ENCODE measurements at regions not wholly inside any gene's neighbourhood (a gene's known extent, or its start where the extent isn't known, plus 50 kb on each side); places are given as distances from the start of the nearest gene placed in this dataset.

- Histone ChIP-seq H4K20me1 (ENCODE audit: insufficient read depth, low read length) (no peaks in the 10 kb centered on the region), H3K27me3 (ENCODE audit: control insufficient read depth in 2 of 2, insufficient read depth in 2 of 2, low read length in 2 of 2) (no peaks in the 10 kb centered on the region), H3K9ac (ENCODE audit: insufficient read depth, low read length, poor library complexity, severe bottlenecking) (no peak overlapping the region), H3K36me3 (replicated peaks in 1 of 2; ENCODE audit: control insufficient read depth in 1 of 2, insufficient read depth in 2 of 2, low read length in 2 of 2) (no peaks in the 10 kb centered on the region), H2AFZ (ENCODE audit: insufficient read depth, low read depth, low read length, poor library complexity, severe bottlenecking) (no peak overlapping the region), H3K4me1 (ENCODE audit: control insufficient read depth in 1 of 2, insufficient read depth in 2 of 2, low read length in 2 of 2) (no peaks in the 10 kb centered on the region), H3K79me2 (ENCODE audit: insufficient read depth, low read length) (no peaks in the 10 kb centered on the region), H3K4me3 (replicated peaks in 1 of 3; ENCODE audit: low read depth in 2 of 3, low read length in 3 of 3) (no peak overlapping the region), H3K4me2 (replicated peaks; ENCODE audit: extremely low read depth, low read length, poor library complexity, severe bottlenecking) (no peak overlapping the region), H3K9me3 (replicated peaks in 1 of 2; ENCODE audit: control insufficient read depth in 1 of 2, insufficient read depth in 1 of 2, low read length in 2 of 2) (no peaks in the 10 kb centered on the region), H3K27ac (ENCODE audit: low read depth in 1 of 2, low read length in 2 of 2) (no peak overlapping the region)
- DNase-seq = no peak
- Mint-ChIP-seq H3K36me3 (no peaks in the 10 kb centered on the region), H3K27me3 (ENCODE audit: low read depth in 3 of 3) (peaks cover 3 to 9% (median 6%) of the 10 kb centered on the region in 3 donors), H3K9me3 (peaks cover 0 to 2% (median 0%) of the 10 kb centered on the region in 7 donors), H3K4me3 (no peak overlapping the region), H3K27ac (no peak overlapping the region), H3K4me1 (peaks cover 5% of the 10 kb centered on the region)
- TF ChIP-seq CTCF (IDR thresholded peaks at IDR 0.05) = no peak
- intact Hi-C loops (cut with micrococcal nuclease) = no loop called here
- WGBS (ENCODE audit: insufficient coverage) = 50% methylated on average over 15 of the region's 15 CpGs
Measured at GRCh38 chr1:25146451-25146855, 85.8 kb downstream of the SYF2 start.

- H3K27ac Mint-ChIP-seq = no peak overlapping the region
- intact Hi-C loops (cut with micrococcal nuclease) = no loop called here
- TF ChIP-seq CTCF (IDR thresholded peaks at IDR 0.05) = no peak
- H3K9ac ChIP-seq (ENCODE audit: insufficient read depth, low read length, poor library complexity, severe bottlenecking) = no peak overlapping the region
- H3K79me2 ChIP-seq (ENCODE audit: insufficient read depth, low read length) = no peaks in the 10 kb centered on the region
- H4K20me1 ChIP-seq (ENCODE audit: insufficient read depth, low read length) = no peaks in the 10 kb centered on the region
- H3K4me3 Mint-ChIP-seq = no peak overlapping the region
- no peaks in the 10 kb centered on the region for H3K27me3 ChIP-seq (ENCODE audit: control insufficient read depth in 2 of 2, insufficient read depth in 2 of 2, low read length in 2 of 2)
- H3K27ac ChIP-seq (ENCODE audit: low read depth in 1 of 2, low read length in 2 of 2) = no peak overlapping the region
- H3K27me3 Mint-ChIP-seq (ENCODE audit: low read depth in 3 of 3) = peaks cover 3 to 9% (median 6%) of the 10 kb centered on the region in 3 donors
- H3K4me2 ChIP-seq (replicated peaks; ENCODE audit: extremely low read depth, low read length, poor library complexity, severe bottlenecking) = no peak overlapping the region
- no peak overlapping the region for H3K4me3 ChIP-seq (replicated peaks in 1 of 3; ENCODE audit: low read depth in 2 of 3, low read length in 3 of 3)
- H3K36me3 ChIP-seq (replicated peaks in 1 of 2; ENCODE audit: control insufficient read depth in 1 of 2, insufficient read depth in 2 of 2, low read length in 2 of 2) = no peaks in the 10 kb centered on the region
- peaks cover 3% of the 10 kb centered on the region in 2 donors for H3K4me1 ChIP-seq (ENCODE audit: control insufficient read depth in 1 of 2, insufficient read depth in 2 of 2, low read length in 2 of 2)
- H2AFZ ChIP-seq (ENCODE audit: insufficient read depth, low read depth, low read length, poor library complexity, severe bottlenecking) = no peak overlapping the region
- peaks cover 5% of the 10 kb centered on the region for H3K4me1 Mint-ChIP-seq
- no peak for DNase-seq
- H3K9me3 Mint-ChIP-seq = no peaks in the 10 kb centered on the region
- H3K9me3 ChIP-seq (replicated peaks in 1 of 2; ENCODE audit: control insufficient read depth in 1 of 2, insufficient read depth in 1 of 2, low read length in 2 of 2) = no peaks in the 10 kb centered on the region
- no peaks in the 10 kb centered on the region for H3K36me3 Mint-ChIP-seq
- WGBS (ENCODE audit: insufficient coverage) = 89% methylated on average over 8 of the region's 17 CpGs
Measured at GRCh38 chr1:25145775-25146393, 86.4 kb downstream of the SYF2 start.
